ENCODE measurements at regions not wholly inside any gene's neighbourhood (a gene's known extent, or its start where the extent isn't known, plus 50 kb on each side); places are given as distances from the start of the nearest gene placed in this dataset.

GRCh38 chr20:33908336-33908735 lies 85.4 kb upstream of the RALY start:
- TF ChIP-seq TEAD4 (IDR thresholded peaks at IDR 0.05) (no peak), FOXM1 (IDR thresholded peaks at IDR 0.05; ENCODE audit: borderline replicate concordance, low read depth) (no peak), RAD21 (IDR thresholded peaks at IDR 0.05; ENCODE audit: low read depth) (no peak), TAF1 (IDR thresholded peaks at IDR 0.05; ENCODE audit: low read depth) (no peak), EP300 (IDR thresholded peaks at IDR 0.05; ENCODE audit: borderline replicate concordance) (no peak), YY1 (IDR thresholded peaks at IDR 0.05; ENCODE audit: low read depth) (no peak), NFIC (IDR thresholded peaks at IDR 0.05) (no peak)

GRCh38 chr20:33908868-33909267 lies 84.8 kb upstream of the RALY start:
- TF ChIP-seq RAD21 (IDR thresholded peaks at IDR 0.05; ENCODE audit: low read depth) (no peak), CREB1 (IDR thresholded peaks at IDR 0.05; ENCODE audit: low read depth) (no peak), FOXM1 (IDR thresholded peaks at IDR 0.05; ENCODE audit: borderline replicate concordance, low read depth) (no peak), EP300 (IDR thresholded peaks at IDR 0.05; ENCODE audit: borderline replicate concordance) (no peak), USF1 (IDR thresholded peaks at IDR 0.05) (no peak), TEAD4 (IDR thresholded peaks at IDR 0.05) (no peak), TCF12 (IDR thresholded peaks at IDR 0.05; ENCODE audit: low read depth) (no peak), CEBPB (IDR thresholded peaks at IDR 0.05) (no peak), NFIC (IDR thresholded peaks at IDR 0.05) (no peak), YY1 (IDR thresholded peaks at IDR 0.05; ENCODE audit: low read depth) (no peak), ZBTB7A (IDR thresholded peaks at IDR 0.05; ENCODE audit: low read depth) (no peak), REST (IDR thresholded peaks at IDR 0.05; ENCODE audit: low read depth) (no peak), EGR1 (IDR thresholded peaks at IDR 0.05) (no peak), TAF1 (IDR thresholded peaks at IDR 0.05; ENCODE audit: low read depth) (no peak), MAX (IDR thresholded peaks at IDR 0.05) (no peak)

- no peak for TF ChIP-seq USF1 (IDR thresholded peaks at IDR 0.05)
- peak; percentile 90 for TF ChIP-seq TEAD4 (IDR thresholded peaks at IDR 0.05)
- peak; percentile 87 for TF ChIP-seq YY1 (IDR thresholded peaks at IDR 0.05; ENCODE audit: low read depth)
- peak; percentile 96 for TF ChIP-seq CEBPB (IDR thresholded peaks at IDR 0.05)
- TF ChIP-seq FOXM1 (IDR thresholded peaks at IDR 0.05; ENCODE audit: borderline replicate concordance, low read depth) = peak; percentile 63; the same call in 1 of the 2 replicates
- TF ChIP-seq NFIC (IDR thresholded peaks at IDR 0.05) = peak; percentile 54
- TF ChIP-seq TCF12 (IDR thresholded peaks at IDR 0.05; ENCODE audit: low read depth) = 0 out of 2 replicates have a peak, but pooled peaks have one; percentile 41
- peak; percentile 52; the same call in 1 of the 2 replicates for TF ChIP-seq EP300 (IDR thresholded peaks at IDR 0.05; ENCODE audit: borderline replicate concordance)
- no peak for TF ChIP-seq REST (IDR thresholded peaks at IDR 0.05; ENCODE audit: low read depth)
These were observed 84.3 kb upstream of the RALY start for GRCh38 chr20:33909331-33909921.

- no peak for TF ChIP-seq CREB1 (IDR thresholded peaks at IDR 0.05; ENCODE audit: low read depth)
- TF ChIP-seq ZBTB7A (IDR thresholded peaks at IDR 0.05; ENCODE audit: low read depth) = no peak
- TF ChIP-seq NFIC (IDR thresholded peaks at IDR 0.05) = no peak
- no peak for TF ChIP-seq CEBPB (IDR thresholded peaks at IDR 0.05)
- TF ChIP-seq YY1 (IDR thresholded peaks at IDR 0.05; ENCODE audit: low read depth) = no peak
- TF ChIP-seq TAF1 (IDR thresholded peaks at IDR 0.05; ENCODE audit: low read depth) = no peak
- no peak for TF ChIP-seq TCF12 (IDR thresholded peaks at IDR 0.05; ENCODE audit: low read depth)
These were observed 83.7 kb upstream of the RALY start for GRCh38 chr20:33910056-33910455.

- TF ChIP-seq NFIC (IDR thresholded peaks at IDR 0.05) (no peak), RAD21 (IDR thresholded peaks at IDR 0.05; ENCODE audit: low read depth) (no peak), TEAD4 (IDR thresholded peaks at IDR 0.05) (no peak), USF1 (IDR thresholded peaks at IDR 0.05) (no peak), MAX (IDR thresholded peaks at IDR 0.05) (no peak), FOXM1 (IDR thresholded peaks at IDR 0.05; ENCODE audit: borderline replicate concordance, low read depth) (no peak), EP300 (IDR thresholded peaks at IDR 0.05; ENCODE audit: borderline replicate concordance) (no peak), ZBTB7A (IDR thresholded peaks at IDR 0.05; ENCODE audit: low read depth) (no peak), TCF12 (IDR thresholded peaks at IDR 0.05; ENCODE audit: low read depth) (no peak), CEBPB (IDR thresholded peaks at IDR 0.05) (no peak), CREB1 (IDR thresholded peaks at IDR 0.05; ENCODE audit: low read depth) (no peak), REST (IDR thresholded peaks at IDR 0.05; ENCODE audit: low read depth) (no peak), EGR1 (IDR thresholded peaks at IDR 0.05) (no peak), YY1 (IDR thresholded peaks at IDR 0.05; ENCODE audit: low read depth) (no peak), TAF1 (IDR thresholded peaks at IDR 0.05; ENCODE audit: low read depth) (no peak)
These were observed 83.0 kb upstream of the RALY start for GRCh38 chr20:33910529-33911327.
